HCT116 (cell line): ENCODE measurements at regions not wholly inside any gene's neighbourhood (a gene's known extent, or its start where the extent isn't known, plus 50 kb on each side); places are given as distances from the start of the nearest gene placed in this dataset.

ENCODE experiments used
- ATAC-seq: fragments of 200-7000 bp; cut with Tn5 transposase; 2 replicates; pipeline ENCODE4 v1.9.1; 2020; ENCODE audit warnings: mild to moderate bottlenecking, moderate library complexity
- BruUV-seq: library from RNA; stranded (reverse); fragments of 400-500 nt; replicated peaks from 2 replicates; lab custom pipeline; 2021; lab: Mats Ljungman, UMichigan
- CTCF ChIA-PET: fragments of 300-600 bp; sonication (Branson Sonifier 250); formaldehyde crosslinking; loops from one replicate; lab custom pipeline; 2021; ENCODE audit warnings: antibody characterized with exemption; lab: Charles Lee
- POLR2A ChIA-PET: fragments of 300-600, 350-600 bp; sonication (Branson Sonifier 250); formaldehyde crosslinking; loops from one replicate; lab custom pipeline; 2021; ENCODE audit warnings: antibody characterized with exemption; lab: Charles Lee
- RAD21 ChIA-PET, 2 experiments: fragments of 300-600 bp; sonication (Branson Sonifier 250); formaldehyde crosslinking; loops; one replicate each; lab custom pipeline; 2023; ENCODE audit warnings: low total read pairs in 2 of 2; ENCODE audit not compliant: uncharacterized antibody in 2 of 2, unreplicated experiment in 2 of 2, low non-redundant PET in 1 of 2; lab: Charles Lee
- DNase-seq: peaks from one replicate; pipeline ENCODE4 v3.0.0-alpha.2; 2010; ENCODE audit warnings: low read depth, low spot score
- H2AFZ ChIP-seq: fragments of 200-600 bp; shearing (Covaris generic), sonication (generic); 2 replicates; pipeline ENCODE4 v1.6.1; 2017; ENCODE audit warnings: low read depth, mixed run types, mixed read lengths, antibody characterized with exemption, low read length; ENCODE audit not compliant: poor library complexity, severe bottlenecking
- H3K27ac ChIP-seq: 2 replicates; pipeline ENCODE4 v1.5.1; 2012; ENCODE audit warnings: low read depth, low read length
- H3K27me3 ChIP-seq: fragments of 200-600 bp; sonication (generic); 2 replicates; pipeline ENCODE4 v1.6.1; 2016; ENCODE audit warnings: mixed run types, low read length, mixed read lengths; ENCODE audit not compliant: insufficient read depth
- H3K36me3 ChIP-seq, 2 experiments: fragments of 200-500 bp in 1 of 2; fragments of 200-600 bp in 1 of 2; sonication (Bioruptor generic) in 1 of 2; sonication (generic) in 1 of 2; 2 replicates each; pipeline versions ENCODE4 v1.5.1 to v1.6.1; 2014 to 2016; ENCODE audit warnings: low read length in 2 of 2, inconsistent platforms in 1 of 2, mixed read lengths in 1 of 2, mixed run types in 1 of 2; ENCODE audit not compliant: insufficient read depth in 2 of 2, control insufficient read depth in 1 of 2
- H3K4me1 ChIP-seq, 2 experiments: fragments of 200-600 bp in 1 of 2; sonication (generic) in 1 of 2; 2 replicates each; pipeline versions ENCODE4 v1.5.1 to v1.6.1; 2012 to 2017; ENCODE audit warnings: low read length in 2 of 2, inconsistent platforms in 1 of 2, mild to moderate bottlenecking in 1 of 2, mixed read lengths in 1 of 2, mixed run types in 1 of 2, moderate library complexity in 1 of 2; ENCODE audit not compliant: insufficient read depth in 2 of 2, control insufficient read depth in 1 of 2
- H3K4me2 ChIP-seq: fragments of 200-600 bp; sonication (generic); 2 replicates; pipeline ENCODE4 v1.6.1; 2017; ENCODE audit warnings: mixed run types, low read length, mixed read lengths
- H3K4me3 ChIP-seq, 2 experiments: fragments of 200-600 bp in 1 of 2; sonication (generic) in 1 of 2; replicated peaks in 1 of 2; 2 replicates each; pipeline ENCODE4 v1.5.1; 2011 to 2016; ENCODE audit warnings: low read length in 2 of 2, control low read depth in 1 of 2, low read depth in 1 of 2, mild to moderate bottlenecking in 1 of 2, mixed read lengths in 1 of 2, mixed run types in 1 of 2
- H3K79me2 ChIP-seq: fragments of 200-600 bp; sonication (generic); 2 replicates; pipeline ENCODE4 v1.6.1; 2017; ENCODE audit warnings: mild to moderate bottlenecking, mixed run types, low read length, moderate library complexity, mixed read lengths; ENCODE audit not compliant: insufficient read depth
- H3K9ac ChIP-seq: fragments of 200-600 bp; sonication (generic); 2 replicates; pipeline ENCODE4 v1.6.1; 2016; ENCODE audit warnings: low read length, mixed read lengths
- H3K9me2 ChIP-seq: fragments of 200-600 bp; sonication (generic), shearing (Covaris generic); 2 replicates; pipeline ENCODE4 v1.6.1; 2017; ENCODE audit warnings: mixed run types, mild to moderate bottlenecking, moderate library complexity; ENCODE audit not compliant: insufficient read depth
- H3K9me3 ChIP-seq, 2 experiments: fragments of 200-500 bp in 1 of 2; fragments of 200-600 bp in 1 of 2; sonication (Bioruptor generic) in 1 of 2; sonication (generic) in 1 of 2; 2 replicates each; pipeline ENCODE4 v1.6.1; 2014 to 2017; ENCODE audit warnings: low read length in 2 of 2, mixed read lengths in 2 of 2, inconsistent platforms in 1 of 2, low read depth in 1 of 2, mild to moderate bottlenecking in 1 of 2, mixed run types in 1 of 2, moderate library complexity in 1 of 2; ENCODE audit not compliant: control insufficient read depth in 1 of 2, insufficient read depth in 1 of 2
- H4K20me1 ChIP-seq: fragments of 200-600 bp; sonication (generic), shearing (Covaris generic); 2 replicates; pipeline ENCODE4 v1.6.1; 2017; ENCODE audit warnings: mixed run types, mild to moderate bottlenecking, moderate library complexity; ENCODE audit not compliant: insufficient read depth
- ATF3 ChIP-seq: IDR thresholded peaks from 2 replicates; pipeline ENCODE4 v1.6.1; 2012
- CBX3 ChIP-seq: IDR thresholded peaks from 2 replicates; pipeline ENCODE4 v1.6.1; 2012; ENCODE audit warnings: low read depth
- CEBPB ChIP-seq: IDR thresholded peaks from 2 replicates; pipeline ENCODE4 v1.6.1; 2012; ENCODE audit warnings: low read depth
- POLR2A ChIP-seq: IDR thresholded peaks from 2 replicates; pipeline ENCODE4 v1.7.0; 2011; ENCODE audit warnings: borderline replicate concordance; ENCODE audit not compliant: insufficient read depth, insufficient read length; ENCODE audit errors: extremely low read depth
- SP1 ChIP-seq: IDR thresholded peaks from 2 replicates; pipeline ENCODE4 v1.6.1; 2012; ENCODE audit warnings: low read depth
- ZBTB33 ChIP-seq: IDR thresholded peaks from 2 replicates; pipeline ENCODE4 v1.6.1; 2011; ENCODE audit warnings: mild to moderate bottlenecking, low read length, moderate library complexity; ENCODE audit not compliant: insufficient replicate concordance; ENCODE audit errors: extremely low read depth
- ZFX ChIP-seq: fragments of 450-650 bp; IDR thresholded peaks from 2 replicates; pipeline ENCODE4 v1.6.1; 2017
- ZNF274 ChIP-seq: fragments of 200-500 bp; sonication (Bioruptor generic); IDR thresholded peaks from 2 replicates; pipeline ENCODE4 v1.6.1; 2014; ENCODE audit warnings: mild to moderate bottlenecking, low read depth, low read length, inconsistent platforms
- intact Hi-C: fragments of 100-400 bp; cut with micrococcal nuclease; formaldehyde crosslinking; loops from 2 replicates; pipeline ENCODE4 v1.10.0; 2022
- TF ChIP-seq, protein P1 (sequence below), 3 experiments: fragments of 200-600 bp in 1 of 3; sonication (generic) in 1 of 3; IDR thresholded peaks in 2 of 3; conservative IDR thresholded peaks in 1 of 3; 2 replicates each; pipeline ENCODE4 v1.5.1; 2012 to 2017; ENCODE audit warnings: low read depth in 2 of 3, low read length in 2 of 3, antibody characterized with exemption in 1 of 3, borderline replicate concordance in 1 of 3, control low read depth in 1 of 3, mild to moderate bottlenecking in 1 of 3, mixed read lengths in 1 of 3, mixed run types in 1 of 3, moderate library complexity in 1 of 3; ENCODE audit not compliant: insufficient read depth in 1 of 3

GRCh38 chr3:117756563-117756962 is 1047.0 kb downstream of the TUSC7 start:
- Histone ChIP-seq H3K4me1 (no peaks in the 10 kb centered on the region), H3K4me2 (no peak overlapping the region), H3K36me3 (no peaks in the 10 kb centered on the region), H3K4me3 (no peak overlapping the region), H3K27me3 (0 out of 2 replicates have a peak, but pooled peaks cover 9% of the 10 kb centered on the region), H3K9me3 (no peaks in the 10 kb centered on the region), H3K9ac (no peak overlapping the region), H3K79me2 (no peaks in the 10 kb centered on the region), H2AFZ (no peak overlapping the region), H3K27ac (no peak overlapping the region), H3K9me2 (no peaks in the 10 kb centered on the region), H4K20me1 (no peaks in the 10 kb centered on the region)
- ATAC-seq (no peak), DNase-seq (no peak)
- intact Hi-C loops, result no loop called here
- ChIA-PET RAD21 (no interaction called here), CTCF (no interaction called here), POLR2A (no interaction called here)
- BruUV-seq, result no TSS peak
- TF ChIP-seq, protein P1, sequence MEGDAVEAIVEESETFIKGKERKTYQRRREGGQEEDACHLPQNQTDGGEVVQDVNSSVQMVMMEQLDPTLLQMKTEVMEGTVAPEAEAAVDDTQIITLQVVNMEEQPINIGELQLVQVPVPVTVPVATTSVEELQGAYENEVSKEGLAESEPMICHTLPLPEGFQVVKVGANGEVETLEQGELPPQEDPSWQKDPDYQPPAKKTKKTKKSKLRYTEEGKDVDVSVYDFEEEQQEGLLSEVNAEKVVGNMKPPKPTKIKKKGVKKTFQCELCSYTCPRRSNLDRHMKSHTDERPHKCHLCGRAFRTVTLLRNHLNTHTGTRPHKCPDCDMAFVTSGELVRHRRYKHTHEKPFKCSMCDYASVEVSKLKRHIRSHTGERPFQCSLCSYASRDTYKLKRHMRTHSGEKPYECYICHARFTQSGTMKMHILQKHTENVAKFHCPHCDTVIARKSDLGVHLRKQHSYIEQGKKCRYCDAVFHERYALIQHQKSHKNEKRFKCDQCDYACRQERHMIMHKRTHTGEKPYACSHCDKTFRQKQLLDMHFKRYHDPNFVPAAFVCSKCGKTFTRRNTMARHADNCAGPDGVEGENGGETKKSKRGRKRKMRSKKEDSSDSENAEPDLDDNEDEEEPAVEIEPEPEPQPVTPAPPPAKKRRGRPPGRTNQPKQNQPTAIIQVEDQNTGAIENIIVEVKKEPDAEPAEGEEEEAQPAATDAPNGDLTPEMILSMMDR (IDR thresholded peaks at IDR 0.05 in 2 of 3, conservative IDR thresholded peaks at IDR 0.05 in 1 of 3; ENCODE audit: borderline replicate concordance in 1 of 3, insufficient read depth in 1 of 3, low read depth in 2 of 3, low read length in 2 of 3), result no peak
- TF ChIP-seq ZNF274, result no peak
- no peak for TF ChIP-seq ZBTB33
- TF ChIP-seq ZFX, result no peak
- no peak for TF ChIP-seq SP1
- no peak for TF ChIP-seq ATF3
- TF ChIP-seq CBX3, result no peak
- TF ChIP-seq CEBPB, result no peak
- TF ChIP-seq POLR2A, result no peak
